H9 (cell line): ENCODE measurements at regions not wholly inside any gene's neighbourhood (a gene's known extent, or its start where the extent isn't known, plus 50 kb on each side); places are given as distances from the start of the nearest gene placed in this dataset.

Experiments
- DNase-seq: peaks from one replicate; pipeline ENCODE4 v3.0.0-alpha.2; 2017
- H2AFZ ChIP-seq: one replicate; pipeline ENCODE4 v1.6.1; 2013; ENCODE audit warnings: mild to moderate bottlenecking, low read length, control low read depth, moderate library complexity
- H2AK5ac ChIP-seq: 2 replicates; pipeline ENCODE4 v1.6.1; 2013; ENCODE audit warnings: low read length, control low read depth, mixed read lengths; ENCODE audit not compliant: insufficient read length
- H2BK120ac ChIP-seq: one replicate; pipeline ENCODE4 v1.6.1; 2013; ENCODE audit warnings: low read depth, mild to moderate bottlenecking, low read length, control low read depth, inconsistent platforms; ENCODE audit not compliant: poor library complexity, severe bottlenecking
- H2BK12ac ChIP-seq: 2 replicates; pipeline ENCODE4 v1.6.1; 2013; ENCODE audit warnings: low read length, control low read depth, mixed read lengths, low read depth; ENCODE audit not compliant: insufficient read length
- H2BK15ac ChIP-seq: 2 replicates; pipeline ENCODE4 v1.6.1; 2013; ENCODE audit warnings: low read depth, low read length, control low read depth
- H2BK20ac ChIP-seq: one replicate; pipeline ENCODE4 v1.6.1; 2013; ENCODE audit warnings: low read depth, mild to moderate bottlenecking, low read length, control low read depth, inconsistent platforms; ENCODE audit not compliant: poor library complexity, severe bottlenecking
- H2BK5ac ChIP-seq: 2 replicates; pipeline ENCODE4 v1.6.1; 2013; ENCODE audit warnings: low read length, control low read depth, mixed read lengths; ENCODE audit not compliant: insufficient read length
- H3K14ac ChIP-seq: 2 replicates; pipeline ENCODE4 v1.6.1; 2013; ENCODE audit warnings: low read length, control low read depth; ENCODE audit not compliant: insufficient read depth
- H3K18ac ChIP-seq: 2 replicates; pipeline ENCODE4 v1.6.1; 2013; ENCODE audit warnings: low read depth, mild to moderate bottlenecking, mixed read lengths, low read length, control low read depth; ENCODE audit not compliant: insufficient read length
- H3K23ac ChIP-seq: 2 replicates; pipeline ENCODE4 v1.6.1; 2013; ENCODE audit warnings: low read length, control low read depth, mixed read lengths, low read depth; ENCODE audit not compliant: insufficient read length
- H3K23me2 ChIP-seq: 2 replicates; pipeline ENCODE4 v1.6.1; 2013; ENCODE audit warnings: low read depth, mild to moderate bottlenecking, mixed read lengths, low read length, control low read depth; ENCODE audit not compliant: insufficient read length, poor library complexity, severe bottlenecking
- H3K27ac ChIP-seq: 2 replicates; pipeline ENCODE4 v1.5.1; 2013; ENCODE audit warnings: low read length, control low read depth, mixed read lengths, low read depth; ENCODE audit not compliant: insufficient read length
- H3K27me3 ChIP-seq: 2 replicates; pipeline ENCODE4 v1.6.1; 2013; ENCODE audit warnings: low read length, control low read depth, inconsistent platforms; ENCODE audit not compliant: insufficient read depth
- H3K4ac ChIP-seq: 2 replicates; pipeline ENCODE4 v1.6.1; 2013; ENCODE audit warnings: low read depth, mild to moderate bottlenecking, control low read depth, inconsistent platforms, low read length, moderate library complexity
- H3K4me1 ChIP-seq: 2 replicates; pipeline ENCODE4 v1.6.1; 2013; ENCODE audit warnings: low read length, control low read depth, inconsistent platforms; ENCODE audit not compliant: insufficient read depth
- H3K4me2 ChIP-seq: 2 replicates; pipeline ENCODE4 v1.6.1; 2013; ENCODE audit warnings: low read length, control low read depth, mixed read lengths; ENCODE audit not compliant: insufficient read length, insufficient read depth
- H3K56ac ChIP-seq: 2 replicates; pipeline ENCODE4 v1.6.1; 2013; ENCODE audit warnings: low read depth, mild to moderate bottlenecking, mixed read lengths, low read length, control low read depth; ENCODE audit not compliant: insufficient read length
- H3K79me1 ChIP-seq: 2 replicates; pipeline ENCODE4 v1.6.1; 2013; ENCODE audit warnings: low read depth, mild to moderate bottlenecking, moderate library complexity, low read length, control low read depth, inconsistent platforms; ENCODE audit not compliant: insufficient read depth, poor library complexity, severe bottlenecking
- H3K79me2 ChIP-seq: 2 replicates; pipeline ENCODE4 v1.6.1; 2013; ENCODE audit warnings: low read length, control low read depth, inconsistent platforms; ENCODE audit not compliant: insufficient read depth
- H3K9ac ChIP-seq: 2 replicates; pipeline ENCODE4 v1.6.1; 2013; ENCODE audit warnings: low read length, control low read depth, mixed read lengths; ENCODE audit not compliant: insufficient read length; ENCODE audit errors: extremely low read depth
- H3K9me3 ChIP-seq: one replicate; pipeline ENCODE4 v1.6.1; 2013; ENCODE audit warnings: low read depth, low read length, inconsistent platforms; ENCODE audit not compliant: control insufficient read depth
- H3T11ph ChIP-seq: one replicate; pipeline ENCODE4 v1.6.1; 2013; ENCODE audit warnings: mild to moderate bottlenecking, low read length, control low read depth, inconsistent platforms
- H4K20me1 ChIP-seq: one replicate; pipeline ENCODE4 v1.6.1; 2013; ENCODE audit not compliant: control insufficient read depth, insufficient read length, insufficient read depth
- H4K5ac ChIP-seq: 2 replicates; pipeline ENCODE4 v1.6.1; 2013; ENCODE audit warnings: low read depth, mild to moderate bottlenecking, mixed read lengths, low read length, control low read depth; ENCODE audit not compliant: insufficient read length
- H4K8ac ChIP-seq: replicated peaks from 2 replicates; pipeline ENCODE4 v1.6.1; 2013; ENCODE audit warnings: low read length, control low read depth, mixed read lengths, low read depth; ENCODE audit not compliant: insufficient read length
- H4K91ac ChIP-seq: 2 replicates; pipeline ENCODE4 v1.6.1; 2013; ENCODE audit warnings: low read depth, mild to moderate bottlenecking, moderate library complexity, mixed read lengths, low read length, control low read depth; ENCODE audit not compliant: insufficient read length
- H3K27ac Mint-ChIP-seq, 3 experiments: 2 replicates in 2 of 3; 3 replicates in 1 of 3; pipeline ENCODE4 v1.8.0; 2020 to 2021; ENCODE audit warnings: mixed read lengths in 3 of 3, mild to moderate bottlenecking in 1 of 3, moderate library complexity in 1 of 3
- H3K27me3 Mint-ChIP-seq: 2 replicates; pipeline ENCODE4 v1.8.0; 2021; ENCODE audit warnings: low read depth, mild to moderate bottlenecking, moderate library complexity, mixed read lengths
- H3K36me3 Mint-ChIP-seq, 3 experiments: 2 replicates in 2 of 3; 3 replicates in 1 of 3; pipeline ENCODE4 v1.8.0; 2020 to 2021; ENCODE audit warnings: low read depth in 3 of 3, mixed read lengths in 3 of 3; ENCODE audit not compliant: insufficient read depth in 1 of 3
- H3K4me1 Mint-ChIP-seq, 2 experiments: 2 replicates each; pipeline ENCODE4 v1.8.0; 2020; ENCODE audit warnings: mixed read lengths in 2 of 2
- H3K4me3 Mint-ChIP-seq, 2 experiments: 2 replicates in 1 of 2; 3 replicates in 1 of 2; pipeline ENCODE4 v1.8.0; 2020 to 2021; ENCODE audit warnings: mild to moderate bottlenecking in 2 of 2, mixed read lengths in 2 of 2, moderate library complexity in 1 of 2
- H3K9me3 Mint-ChIP-seq, 2 experiments: 2 replicates in 1 of 2; 3 replicates in 1 of 2; pipeline ENCODE4 v1.8.0; 2020; ENCODE audit warnings: mild to moderate bottlenecking in 2 of 2, mixed read lengths in 2 of 2, moderate library complexity in 1 of 2
- WGBS: extraction: QIAGEN DNeasy Blood & Tissue Kit; methylation state at CpG from one replicate; pipeline ENCODE4 v1.1.7; 2013; ENCODE audit warnings: missing lambda C conversion rate, low lambda C conversion rate, mixed read lengths; ENCODE audit not compliant: insufficient read length; ENCODE audit errors: extremely low coverage; 5-methylcytosine and 5-hydroxymethylcytosine counted together
- TF ChIP-seq, protein P1 (sequence below): fragments of 200-600 bp; sonication (generic); conservative IDR thresholded peaks from 3 replicates; pipeline ENCODE4 v1.8.0; 2021; ENCODE audit warnings: antibody characterized with exemption, mild to moderate bottlenecking

DNA sequence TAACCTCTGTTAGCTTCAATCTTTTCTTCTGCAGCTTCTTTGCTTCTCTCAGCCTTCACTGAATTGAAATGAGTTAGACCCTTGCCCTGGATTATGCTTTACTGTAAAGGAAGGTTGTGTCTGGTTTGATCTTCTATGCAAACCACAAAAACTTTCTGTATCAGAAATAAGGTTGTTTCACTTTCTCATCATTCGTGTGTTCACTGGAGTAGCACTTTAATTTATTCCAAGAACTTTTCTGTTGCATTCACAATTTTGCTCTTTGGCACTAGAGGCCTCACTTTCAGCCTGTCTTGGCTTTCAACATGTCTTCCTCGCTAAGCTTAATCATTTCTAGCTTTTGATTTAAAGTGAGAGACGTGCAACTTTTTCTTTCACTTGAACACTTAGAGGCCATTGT is 365.3 kb downstream of the TDRD15 start:
- Histone ChIP-seq H2BK15ac (no peak overlapping the region), H2AFZ (no peak overlapping the region), H3K23ac (no peak overlapping the region), H3K23me2 (no peaks in the 10 kb centered on the region), H3K4me1 (no peaks in the 10 kb centered on the region), H3K9me3 (no peaks in the 10 kb centered on the region), H3K27me3 (no peaks in the 10 kb centered on the region), H3K27ac (no peak overlapping the region), H4K20me1 (no peaks in the 10 kb centered on the region), H3K56ac (no peak overlapping the region), H2BK12ac (no peak overlapping the region), H4K8ac (no peak overlapping the region), H2AK5ac (no peak overlapping the region), H4K91ac (no peak overlapping the region), H3K79me2 (no peaks in the 10 kb centered on the region), H3K14ac (no peak overlapping the region), H3T11ph (no peak overlapping the region), H3K9ac (no peak overlapping the region), H3K4me2 (no peak overlapping the region), H2BK120ac (no peak overlapping the region), H3K18ac (no peak overlapping the region), H3K79me1 (no peaks in the 10 kb centered on the region), H2BK5ac (no peak overlapping the region), H4K5ac (no peak overlapping the region), H2BK20ac (no peak overlapping the region), H3K4ac (no peak overlapping the region)
- peaks cover 0 to 10% of the 10 kb centered on the region in 2 experiments; a peak in 3 of 5 replicates for H3K9me3 Mint-ChIP-seq
- no CpG with 5 or more reads among the region's 3 CpGs for WGBS
- H3K4me1 Mint-ChIP-seq = no peaks in the 10 kb centered on the region
- no peak overlapping the region for H3K27ac Mint-ChIP-seq
- H3K36me3 Mint-ChIP-seq = 0 out of 7 replicates have a peak, but pooled peaks cover 0 to 3% (median 3%) of the 10 kb centered on the region in 3 experiments
- DNase-seq = no peak
- no peak overlapping the region for H3K4me3 Mint-ChIP-seq
- H3K27me3 Mint-ChIP-seq = no peaks in the 10 kb centered on the region
- TF ChIP-seq, protein P1, sequence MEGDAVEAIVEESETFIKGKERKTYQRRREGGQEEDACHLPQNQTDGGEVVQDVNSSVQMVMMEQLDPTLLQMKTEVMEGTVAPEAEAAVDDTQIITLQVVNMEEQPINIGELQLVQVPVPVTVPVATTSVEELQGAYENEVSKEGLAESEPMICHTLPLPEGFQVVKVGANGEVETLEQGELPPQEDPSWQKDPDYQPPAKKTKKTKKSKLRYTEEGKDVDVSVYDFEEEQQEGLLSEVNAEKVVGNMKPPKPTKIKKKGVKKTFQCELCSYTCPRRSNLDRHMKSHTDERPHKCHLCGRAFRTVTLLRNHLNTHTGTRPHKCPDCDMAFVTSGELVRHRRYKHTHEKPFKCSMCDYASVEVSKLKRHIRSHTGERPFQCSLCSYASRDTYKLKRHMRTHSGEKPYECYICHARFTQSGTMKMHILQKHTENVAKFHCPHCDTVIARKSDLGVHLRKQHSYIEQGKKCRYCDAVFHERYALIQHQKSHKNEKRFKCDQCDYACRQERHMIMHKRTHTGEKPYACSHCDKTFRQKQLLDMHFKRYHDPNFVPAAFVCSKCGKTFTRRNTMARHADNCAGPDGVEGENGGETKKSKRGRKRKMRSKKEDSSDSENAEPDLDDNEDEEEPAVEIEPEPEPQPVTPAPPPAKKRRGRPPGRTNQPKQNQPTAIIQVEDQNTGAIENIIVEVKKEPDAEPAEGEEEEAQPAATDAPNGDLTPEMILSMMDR = no peak
